ENCODE measurements at regions not wholly inside any gene's neighbourhood (a gene's known extent, or its start where the extent isn't known, plus 50 kb on each side); places are given as distances from the start of the nearest gene placed in this dataset.

DNA sequence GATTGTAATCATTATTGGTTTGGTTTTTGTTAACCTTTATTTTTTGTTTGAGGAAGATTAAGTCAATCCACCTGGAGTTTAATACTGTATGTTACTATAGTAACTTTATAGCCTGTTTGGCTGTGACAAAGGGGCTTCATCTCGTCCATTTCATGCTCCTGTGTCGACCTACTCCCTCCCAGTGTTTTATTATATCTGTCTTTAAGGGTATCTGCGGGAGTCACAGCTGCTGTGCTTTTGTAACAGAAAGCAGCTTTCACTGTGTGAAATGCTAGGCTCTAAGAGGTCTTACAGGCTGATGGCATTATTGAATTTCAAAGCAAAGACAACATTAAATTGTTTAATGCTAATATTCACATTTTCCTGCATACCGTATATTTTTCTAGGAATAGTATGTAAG, 698.0 kb upstream of the POU3F2 start:
- DNase-seq (ENCODE audit: low spot score) = no peak

DNA sequence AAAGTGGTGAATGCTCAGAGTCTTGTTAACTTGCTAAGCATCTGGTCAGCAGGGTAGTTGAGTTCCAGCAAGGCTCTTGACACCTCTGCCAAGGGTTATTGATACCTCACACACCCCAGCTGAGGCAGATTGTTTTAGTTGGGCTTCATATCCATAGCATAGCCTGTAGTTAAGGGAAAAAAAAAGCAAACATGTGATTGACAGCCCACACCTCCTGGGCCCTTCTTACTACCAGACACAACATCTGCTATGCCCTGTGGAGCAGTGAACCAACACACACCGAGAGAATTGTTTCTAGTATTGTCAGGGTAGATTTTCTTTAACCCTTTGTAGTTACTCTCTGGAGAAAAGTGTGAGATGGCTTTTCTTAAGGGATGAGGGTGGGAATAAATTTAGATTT, 697.0 kb upstream of the POU3F2 start:
- DNase-seq (ENCODE audit: low spot score) = no peak

DNA sequence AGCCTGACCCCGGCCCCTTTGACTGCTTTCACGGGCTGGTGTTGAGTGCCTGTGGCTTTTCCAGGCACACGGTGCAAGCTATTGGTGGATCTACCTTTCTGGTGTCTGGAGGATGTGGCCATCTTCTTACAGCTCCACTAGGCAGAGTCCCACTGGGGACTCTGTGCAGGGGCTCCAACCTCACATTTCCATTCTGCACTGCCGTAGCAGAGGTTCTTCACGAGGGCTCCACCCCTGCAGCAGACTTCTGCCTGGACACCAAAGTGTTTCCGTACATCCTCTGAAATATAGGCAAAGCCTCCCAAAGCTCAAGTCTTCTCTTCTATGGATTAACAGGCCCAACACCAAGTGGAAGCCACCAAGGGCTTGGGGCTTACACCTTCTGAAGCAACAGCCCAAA, 691.5 kb upstream of the POU3F2 start:
- DNase-seq (ENCODE audit: low spot score) = no peak

DNA sequence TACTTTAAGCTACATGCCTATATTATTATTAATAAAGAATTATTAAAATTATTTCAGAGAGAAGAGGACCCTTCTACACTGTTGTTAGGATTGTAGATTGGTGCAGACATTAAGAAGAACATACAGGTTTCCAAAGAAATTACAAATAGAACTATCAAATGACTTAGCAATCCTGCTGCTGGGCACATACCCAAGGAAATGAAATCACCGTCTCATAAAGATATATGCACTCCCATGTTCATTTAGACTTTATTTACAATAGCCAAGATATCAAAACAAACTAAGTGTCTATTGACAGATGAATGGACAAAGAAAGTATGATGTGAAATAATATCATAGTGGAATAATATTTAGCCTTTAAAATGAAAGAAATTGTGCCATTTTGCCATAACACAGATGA, 687.7 kb upstream of the POU3F2 start:
- no peak for DNase-seq (ENCODE audit: low spot score)

DNA sequence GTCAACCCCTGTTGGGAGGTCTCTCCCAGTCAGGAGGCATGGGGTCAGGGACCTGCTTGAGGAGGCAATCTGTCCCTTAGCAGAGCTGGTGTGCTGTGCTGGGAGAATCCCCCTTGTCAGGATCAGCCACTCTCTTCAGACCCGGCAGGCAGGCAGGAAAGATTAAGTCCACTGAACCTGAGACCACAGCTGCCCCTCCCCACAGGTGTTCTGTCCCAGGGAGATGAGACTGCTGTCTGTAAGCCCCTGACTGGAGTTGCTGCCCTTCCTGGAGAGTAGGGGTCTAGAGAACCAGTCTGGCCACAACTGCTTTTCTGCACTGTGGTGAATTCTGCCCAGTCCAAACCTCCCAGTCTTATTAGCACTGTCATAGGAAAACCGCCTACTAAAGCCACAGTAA, 677.8 kb upstream of the POU3F2 start:
- no peak for DNase-seq (ENCODE audit: low spot score)

DNA sequence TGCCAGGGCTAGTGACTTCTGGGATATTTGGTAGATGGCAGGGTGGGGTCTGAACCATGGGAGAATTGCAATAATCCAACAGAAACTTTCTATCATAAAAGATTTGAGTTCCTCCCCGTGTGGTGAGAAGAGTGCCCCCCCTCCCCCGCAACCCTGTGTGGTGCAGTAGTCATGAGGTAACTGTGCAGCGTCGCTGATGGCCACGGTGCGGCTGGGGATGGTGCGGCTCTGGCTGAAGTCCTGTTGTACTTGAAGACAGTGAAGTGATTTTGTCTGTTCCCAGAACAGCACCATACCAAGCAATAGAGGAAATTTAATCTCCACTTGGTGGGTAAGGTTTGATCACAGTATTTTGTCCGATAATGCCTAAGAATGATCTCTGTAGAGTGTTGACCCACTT, 654.8 kb upstream of the POU3F2 start:
- DNase-seq (ENCODE audit: low spot score) = no peak

DNA sequence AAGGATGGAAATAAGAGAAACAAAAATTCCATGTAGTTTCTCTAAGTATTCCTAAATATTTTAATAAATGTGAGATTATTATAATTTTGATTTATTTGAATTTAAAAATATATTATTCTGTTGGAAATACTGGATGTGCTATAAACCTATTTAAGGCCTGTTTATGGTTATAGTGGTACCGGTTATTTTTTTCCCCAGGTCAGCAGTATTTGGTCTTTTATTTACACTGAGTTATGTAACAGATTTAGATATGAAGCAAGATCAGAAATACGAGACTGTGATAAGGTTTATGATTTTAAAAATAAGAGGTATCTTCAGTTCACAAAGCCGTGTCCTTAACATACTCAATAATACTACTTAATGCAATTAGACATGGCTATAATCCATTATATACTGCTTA, 634.3 kb upstream of the POU3F2 start:
- DNase-seq (ENCODE audit: low spot score) = no peak

DNA sequence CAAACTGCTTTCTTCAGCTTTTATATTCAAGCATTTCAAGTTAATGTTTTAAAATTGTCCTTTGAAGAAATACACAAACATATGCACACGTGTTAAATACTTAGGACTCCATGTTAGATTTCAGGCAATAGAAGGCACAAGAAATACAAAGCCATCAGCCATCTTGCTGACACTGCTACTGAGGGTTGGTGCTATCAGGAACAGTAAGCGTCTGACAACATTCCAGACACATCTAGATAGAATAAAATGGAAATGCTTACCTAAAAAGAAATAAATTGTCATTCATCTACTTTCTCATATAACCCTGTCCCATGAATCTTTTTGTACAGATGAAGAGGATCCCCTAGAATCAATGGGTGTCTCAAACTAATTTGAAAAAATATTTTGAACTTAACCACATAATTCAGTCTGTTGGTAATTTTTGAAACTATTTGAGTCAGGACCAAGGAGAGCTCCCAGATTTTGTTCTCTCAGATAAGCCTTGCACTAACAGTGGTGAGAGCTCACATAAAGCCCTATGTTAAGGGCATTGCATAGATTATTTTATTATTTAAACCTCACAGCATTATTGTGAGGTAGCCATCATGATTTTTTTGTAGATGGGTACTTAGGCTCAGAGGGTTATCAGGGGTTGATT, 631.1 kb upstream of the POU3F2 start:
- peak; percentile 3 for DNase-seq (ENCODE audit: low spot score)

DNA sequence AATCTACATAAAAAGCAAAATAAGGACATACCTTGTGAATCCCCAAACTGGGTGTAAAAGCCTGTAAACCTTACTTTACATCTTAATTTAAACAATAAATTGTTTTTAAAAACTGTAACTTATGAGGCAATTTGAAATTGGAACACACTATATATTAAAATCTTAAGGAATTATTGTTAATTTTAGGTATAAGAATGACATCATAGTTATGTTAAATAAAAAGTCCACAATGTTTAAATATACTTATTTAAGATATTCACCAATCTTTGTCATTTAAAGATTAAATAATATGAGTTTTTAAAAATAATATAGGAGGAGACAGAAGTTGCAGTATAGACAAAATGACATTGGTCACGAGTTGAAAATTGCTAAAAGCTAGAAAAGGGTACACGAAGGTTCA, 621.9 kb upstream of the POU3F2 start:
- no peak for DNase-seq (ENCODE audit: low spot score)

DNA sequence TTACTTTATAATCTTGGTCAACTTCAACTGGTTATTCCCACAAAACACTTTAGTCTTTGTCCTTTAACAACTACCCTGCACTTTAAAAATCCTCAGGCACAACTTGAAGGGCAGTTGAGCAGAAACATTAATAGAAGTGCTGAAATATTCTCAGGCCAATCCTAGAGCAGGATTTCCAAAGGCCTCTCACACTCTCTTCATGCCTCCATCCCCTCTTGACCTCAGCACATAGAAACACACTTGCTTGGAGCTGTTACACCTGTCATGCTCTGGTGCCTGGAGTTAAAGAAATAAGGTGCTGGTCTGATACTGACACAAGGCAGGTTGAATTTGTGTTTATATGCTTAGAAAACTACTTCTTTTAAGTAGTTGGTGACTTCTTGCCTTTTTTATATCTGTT, 618.8 kb upstream of the POU3F2 start:
- DNase-seq (ENCODE audit: low spot score) = no peak

DNA sequence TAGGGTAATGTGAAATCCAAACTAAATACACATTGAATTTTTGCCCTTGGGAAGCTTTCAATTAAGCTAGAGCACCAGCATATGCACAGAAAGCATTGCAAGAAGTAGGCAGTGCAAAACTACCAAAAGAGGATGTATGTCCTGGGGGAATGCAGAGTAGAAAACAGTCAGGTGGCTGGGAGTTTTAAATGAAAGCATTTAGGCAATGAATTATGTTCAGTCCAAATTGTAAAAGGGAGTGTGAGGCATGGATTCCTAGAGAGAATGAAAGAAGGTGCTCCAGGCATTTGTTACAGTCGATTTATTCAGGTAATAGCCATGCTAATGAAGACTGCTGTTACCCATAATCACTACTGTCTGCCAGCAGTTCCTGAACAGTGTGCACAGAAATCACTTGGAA, 604.1 kb upstream of the POU3F2 start:
- DNase-seq (ENCODE audit: low spot score) = no peak

DNA sequence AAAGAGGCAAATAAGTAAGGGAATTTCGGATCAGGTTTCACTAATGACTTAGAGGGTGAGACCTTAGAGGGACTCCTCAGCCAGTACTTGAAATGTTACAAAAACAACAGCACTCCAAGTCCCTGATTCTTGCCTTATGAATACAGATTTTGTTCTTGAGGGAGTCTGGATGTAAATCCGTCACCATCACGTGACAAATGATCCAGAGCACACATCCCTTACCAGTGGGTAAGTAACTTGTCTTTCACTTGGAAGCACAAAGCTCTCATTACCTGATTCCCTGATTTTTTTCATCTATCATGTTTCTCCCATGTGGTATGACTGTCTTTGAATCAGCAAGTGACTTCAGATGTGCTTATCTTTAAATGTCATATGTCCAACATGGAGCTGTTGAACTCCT, 595.3 kb upstream of the POU3F2 start:
- DNase-seq (ENCODE audit: low spot score) = no peak

DNA sequence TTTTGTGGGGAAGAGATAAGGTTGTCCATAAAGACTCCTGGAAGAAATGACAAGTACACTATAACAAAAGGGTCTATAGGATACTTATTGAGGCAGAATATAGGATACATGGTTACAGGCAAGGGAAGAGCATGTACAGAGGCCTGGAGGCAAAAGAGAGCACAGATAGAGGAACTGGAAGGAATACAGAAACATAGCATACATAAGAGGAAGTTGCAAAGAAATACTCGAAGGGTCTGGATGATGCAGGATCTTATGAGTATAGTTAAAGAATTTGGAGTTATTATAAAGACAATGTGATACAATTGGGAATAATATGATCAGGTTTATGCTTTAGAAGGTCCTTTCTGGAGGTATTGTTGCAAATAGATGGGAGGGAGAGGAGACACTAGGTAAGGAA, 592.7 kb upstream of the POU3F2 start:
- no peak for DNase-seq (ENCODE audit: low spot score)

DNA sequence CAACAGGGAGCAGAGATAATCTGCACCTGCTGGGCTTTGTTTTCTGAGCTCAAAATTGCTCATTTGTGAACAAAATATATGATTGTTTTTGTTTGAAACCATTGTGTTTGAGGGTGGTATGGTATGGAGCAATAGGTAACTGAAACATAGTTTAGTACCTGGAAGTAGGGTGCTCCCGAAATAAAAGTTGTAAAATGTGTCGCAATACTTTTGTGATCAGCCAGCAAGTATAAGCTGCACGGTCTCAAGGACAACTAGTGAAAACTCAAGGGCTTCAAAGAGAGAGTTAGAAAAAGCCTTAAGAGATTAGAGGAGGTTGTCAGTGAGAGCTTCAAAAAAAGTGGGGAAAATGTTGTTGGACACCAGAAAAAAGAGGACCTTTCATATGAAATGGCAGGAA, 579.8 kb upstream of the POU3F2 start:
- DNase-seq (ENCODE audit: low spot score) = no peak

DNA sequence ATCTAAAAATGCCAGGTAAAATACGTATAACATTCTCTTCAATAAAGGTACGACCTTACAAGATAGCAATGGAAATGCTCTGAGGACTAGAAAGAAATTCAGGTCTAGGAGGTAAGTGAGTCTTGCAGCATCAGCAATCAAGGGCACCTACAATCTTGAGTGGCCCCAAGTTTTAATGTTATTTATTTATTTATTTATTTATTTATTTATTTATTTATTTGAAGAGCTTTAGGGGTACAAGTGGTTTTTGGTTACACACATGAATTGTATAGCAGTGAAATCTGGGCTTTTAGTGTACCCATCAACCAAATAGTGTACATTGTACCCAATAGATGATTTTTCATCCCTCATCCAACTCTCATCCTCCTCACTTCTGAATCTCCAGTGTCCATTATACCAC, 574.0 kb upstream of the POU3F2 start:
- no peak for DNase-seq (ENCODE audit: low spot score)

DNA sequence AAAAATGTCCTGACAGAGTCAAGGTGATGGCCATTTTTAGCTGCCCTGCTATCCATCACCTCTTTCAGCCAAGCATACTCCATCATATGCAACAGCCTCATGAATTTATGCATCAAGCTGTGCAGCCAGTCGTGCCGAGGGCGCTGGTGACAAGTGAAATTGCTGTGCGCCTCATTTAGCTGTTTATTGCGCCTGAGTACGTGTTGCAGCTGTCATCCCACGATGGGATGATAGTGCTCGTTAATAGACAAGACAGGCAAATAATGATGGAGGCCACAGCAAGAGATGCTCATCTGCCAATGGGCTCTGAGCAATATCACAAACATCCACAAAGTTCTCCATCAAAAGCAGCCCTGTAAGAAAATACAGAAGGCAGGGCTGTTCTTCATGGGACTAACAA, 562.3 kb upstream of the POU3F2 start:
- DNase-seq (ENCODE audit: low spot score) = no peak

DNA sequence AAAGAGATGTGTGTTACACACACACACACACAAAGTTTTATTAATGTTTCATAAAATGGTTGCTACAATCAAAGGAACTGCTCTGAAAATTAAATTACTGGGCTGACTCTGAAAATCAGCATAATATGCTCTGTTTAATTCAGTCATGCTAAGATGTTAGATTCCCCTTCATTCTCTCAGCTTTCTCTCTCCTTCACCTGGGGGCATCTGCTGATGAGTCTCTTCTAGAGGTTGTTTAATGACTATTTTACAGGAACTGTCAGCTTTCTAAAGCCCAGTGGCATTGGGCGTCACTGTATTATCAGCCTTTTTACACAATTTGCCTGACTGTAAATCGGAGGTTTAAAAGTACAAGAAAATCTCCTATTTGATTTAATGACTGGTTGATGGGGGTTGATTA, 559.7 kb upstream of the POU3F2 start:
- DNase-seq (ENCODE audit: low spot score) = no peak

DNA sequence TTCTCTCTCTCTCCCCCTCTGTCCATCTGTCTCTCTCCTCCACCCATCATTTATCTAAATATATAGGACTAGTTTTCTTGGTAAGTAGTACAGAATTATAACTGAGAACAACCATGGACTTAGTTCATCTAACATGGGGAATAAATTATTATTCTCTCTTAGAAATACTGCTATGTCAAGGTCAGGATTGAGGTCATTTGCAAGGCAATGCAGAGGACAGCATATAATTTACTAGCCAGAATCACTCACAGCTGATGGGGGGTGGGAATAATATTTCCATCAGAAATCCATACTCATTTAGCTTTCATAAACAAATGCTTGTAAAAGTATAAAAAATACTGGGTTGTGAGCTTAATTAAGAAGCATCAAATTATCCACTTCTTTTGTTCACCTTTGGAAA, 553.9 kb upstream of the POU3F2 start:
- DNase-seq (ENCODE audit: low spot score) = no peak

DNA sequence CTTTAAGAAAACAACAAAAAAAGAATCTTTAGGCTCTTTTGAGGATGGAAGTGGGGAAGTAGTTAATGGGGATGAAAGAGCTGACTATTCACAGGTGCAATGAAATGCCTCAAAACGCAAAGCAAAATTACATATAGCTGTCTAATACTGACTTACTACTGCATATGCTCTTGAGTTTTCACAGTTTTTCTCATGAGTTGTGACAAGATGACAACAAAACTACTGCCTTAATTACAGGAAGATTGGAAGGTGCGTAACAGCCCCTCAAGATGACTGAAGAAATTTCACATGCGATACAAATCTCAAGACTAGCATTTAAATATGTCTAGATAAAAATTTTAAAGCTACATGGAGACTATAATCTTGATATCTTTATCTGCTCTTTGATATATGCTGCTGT, 547.8 kb upstream of the POU3F2 start:
- DNase-seq (ENCODE audit: low spot score) = no peak

DNA sequence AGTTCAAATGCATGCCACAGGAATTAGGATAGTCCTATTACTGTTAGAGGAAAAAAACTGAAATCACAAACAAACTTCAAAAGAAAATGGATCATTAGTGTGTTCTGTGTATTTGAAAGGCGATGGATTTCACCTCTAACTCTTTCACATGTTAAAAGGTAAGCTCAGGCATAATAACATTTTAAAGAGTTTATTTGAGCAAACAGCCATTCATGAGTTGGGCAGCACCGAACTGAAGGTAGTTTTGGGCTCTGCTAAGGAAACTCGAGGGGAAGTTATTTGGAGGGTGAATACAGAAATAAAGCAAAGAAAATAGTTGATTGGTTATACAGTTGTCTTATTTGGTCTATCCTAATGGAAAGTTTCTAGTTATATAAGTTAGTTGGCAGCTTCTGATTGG, 546.5 kb upstream of the POU3F2 start:
- no peak for DNase-seq (ENCODE audit: low spot score)

DNA sequence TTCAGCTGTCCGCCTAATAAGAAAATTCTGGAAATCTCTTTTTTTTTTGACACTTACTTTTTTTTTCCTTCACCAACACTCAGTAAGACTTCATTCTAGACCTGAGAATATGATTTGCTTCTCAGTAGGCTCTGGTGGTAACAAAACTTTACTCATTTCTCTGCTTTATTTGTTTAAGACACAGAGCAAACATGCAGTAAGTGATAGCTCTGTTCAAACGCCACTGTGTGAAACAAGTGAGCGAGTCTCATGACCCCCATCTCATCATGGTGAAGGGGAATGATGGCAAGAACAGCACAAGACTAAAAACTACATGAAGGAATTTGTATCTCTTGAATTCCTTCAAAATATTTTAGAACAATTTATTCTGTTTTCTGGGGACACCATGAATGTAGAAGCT, 541.6 kb upstream of the POU3F2 start:
- DNase-seq (ENCODE audit: low spot score) = no peak

DNA sequence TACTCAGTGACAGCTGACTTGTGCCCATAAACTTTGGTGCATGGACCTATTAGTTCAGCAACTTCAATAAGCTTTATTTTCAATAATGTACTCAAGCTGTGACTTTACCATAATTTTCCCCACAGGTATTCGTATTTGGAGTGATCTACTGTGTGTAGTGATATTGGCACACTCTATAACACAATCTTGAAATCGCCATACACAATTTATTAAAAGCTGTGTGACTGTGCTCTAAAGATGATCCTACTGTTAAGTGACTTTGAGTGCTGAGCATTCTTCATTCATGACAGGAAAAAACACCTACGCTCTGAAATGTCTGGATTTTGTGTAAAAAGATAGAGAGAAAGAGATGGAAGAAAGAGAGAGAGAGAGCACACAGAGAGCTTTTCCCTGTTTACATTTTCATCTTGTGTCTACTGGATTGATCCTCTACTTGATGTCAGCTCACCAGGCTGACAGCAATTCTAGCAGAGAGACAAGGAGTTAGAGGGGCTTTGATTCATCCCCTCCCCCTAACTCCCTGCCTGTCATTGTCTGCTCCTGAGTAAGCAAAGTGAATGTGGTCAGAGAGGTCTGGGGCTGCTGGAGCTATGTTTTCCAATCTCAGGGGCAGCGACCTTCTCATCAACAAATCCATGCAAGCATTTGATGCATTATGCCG, 538.7 kb upstream of the POU3F2 start:
- DNase-seq (ENCODE audit: low spot score) = no peak

DNA sequence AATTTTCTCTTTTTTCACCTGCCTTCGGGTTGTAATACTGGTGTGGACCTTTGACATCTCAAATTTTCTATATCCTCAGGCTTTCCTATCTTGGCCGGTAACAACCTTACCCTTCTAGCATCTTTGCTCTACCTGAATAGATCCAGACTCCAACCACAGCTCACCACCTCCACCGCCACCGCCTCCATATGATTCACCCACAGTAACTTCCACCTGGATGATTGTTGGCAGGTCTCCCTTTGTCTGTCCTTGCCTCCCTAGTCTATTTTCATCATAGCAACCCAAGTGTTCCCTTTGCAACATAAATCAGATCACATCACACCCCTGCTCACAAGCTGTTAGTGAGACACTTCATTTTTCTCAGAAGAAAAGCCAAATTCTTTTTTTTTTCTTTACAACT, 525.8 kb upstream of the POU3F2 start:
- DNase-seq (ENCODE audit: low spot score) = no peak

DNA sequence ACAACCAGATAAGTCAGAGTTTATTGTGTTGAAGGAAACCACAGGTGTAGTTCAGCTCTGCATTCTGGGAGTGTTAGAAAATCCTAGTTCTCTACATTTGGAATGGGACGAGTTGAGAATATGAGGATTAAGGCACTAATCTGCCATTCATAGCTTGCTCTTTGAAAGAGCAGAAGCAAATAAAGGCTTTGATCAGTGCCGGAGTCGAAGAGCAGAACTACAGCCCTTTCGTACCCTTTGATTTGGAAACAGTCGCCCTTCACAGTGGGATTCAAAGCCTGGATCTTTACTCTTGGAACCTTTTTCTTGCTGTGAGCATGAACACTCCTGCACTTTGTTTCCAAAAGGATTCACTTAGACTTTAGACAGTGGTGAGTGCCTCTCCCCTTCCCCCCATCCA, 523.9 kb upstream of the POU3F2 start:
- no peak for DNase-seq (ENCODE audit: low spot score)

Data from A172 (cell line).